Sigmoid colon (tissue), 6 donors: ENCODE measurements at regions not wholly inside any gene's neighbourhood (a gene's known extent, or its start where the extent isn't known, plus 50 kb on each side); places are given as distances from the start of the nearest gene placed in this dataset.

Experiments used
- DNase-seq: peaks from one replicate; pipeline ENCODE4 v3.0.0-alpha.2; 2019
- H3K27ac ChIP-seq, 4 donors: fragments of 200-600 bp; sonication (generic); one replicate each; pipeline ENCODE4 v1.5.1; 2016 to 2019; ENCODE audit warnings: mild to moderate bottlenecking in 1 of 4
- H3K27me3 ChIP-seq, 3 donors: fragments of 200-600 bp; sonication (generic); one replicate each; pipeline ENCODE4 v1.5.1; 2019; ENCODE audit warnings: mild to moderate bottlenecking in 1 of 3
- H3K36me3 ChIP-seq, 4 donors: fragments of 200-600 bp; sonication (generic); one replicate each; pipeline ENCODE4 v1.5.1; 2016 to 2019
- H3K4me1 ChIP-seq, 4 donors: fragments of 200-600 bp; sonication (generic); one replicate each; pipeline ENCODE4 v1.5.1; 2017 to 2019
- H3K4me3 ChIP-seq, 4 donors: fragments of 200-600 bp; sonication (generic); one replicate each; pipeline ENCODE4 v1.5.1; 2017 to 2019; ENCODE audit warnings: mild to moderate bottlenecking in 2 of 4, moderate library complexity in 1 of 4
- H3K9me3 ChIP-seq, 4 donors: fragments of 200-600 bp in 3 of 4; sonication (generic) in 3 of 4; one replicate each; pipeline versions ENCODE4 v1.5.1 to v1.6.1; 2013 to 2019
- EP300 ChIP-seq, 4 donors: sonication (generic); formaldehyde crosslinking; IDR thresholded peaks; one replicate each; pipeline ENCODE4 v1.6.1; 2017; ENCODE audit warnings: antibody characterized with exemption in 4 of 4
- POLR2A ChIP-seq, 2 donors: fragments of 450-650 bp; IDR thresholded peaks; one replicate each; pipeline ENCODE4 v1.6.1; 2016; ENCODE audit warnings: antibody characterized with exemption in 2 of 2, mild to moderate bottlenecking in 2 of 2, moderate library complexity in 2 of 2
- POLR2AphosphoS5 ChIP-seq, 4 donors: sonication (generic); formaldehyde crosslinking; IDR thresholded peaks; one replicate each; pipeline ENCODE4 v1.6.1; 2017; ENCODE audit warnings: antibody characterized with exemption in 4 of 4
- WGBS, 2 donors: extraction: QIAGEN DNeasy Blood & Tissue Kit; methylation state at CpG; one replicate each; pipeline ENCODE4 v1.1.7; 2013; 5-methylcytosine and 5-hydroxymethylcytosine counted together
- intact Hi-C: fragments of 100-400 bp; cut with DNase I; formaldehyde crosslinking; loops from one replicate; pipeline ENCODE4 v1.15.1; 2023
- TF ChIP-seq, protein P1 (sequence below), 4 experiments: fragments of 450-650 bp in 3 of 4; fragments of 200-600 bp in 1 of 4; IDR thresholded peaks; one replicate each; pipeline ENCODE4 v1.5.1; 2016 to 2019; ENCODE audit warnings: antibody characterized with exemption in 4 of 4, mild to moderate bottlenecking in 3 of 4, moderate library complexity in 2 of 4
- donor health status: healthy with polysubstance abuse.
- donor health status: healthy.

GRCh38 chr9:26655166-26655565, 237.4 kb downstream of the CAAP1 start:
- Histone ChIP-seq H3K36me3 (no peaks in the 10 kb centered on the region), H3K27ac (no peak overlapping the region), H3K4me1 (no peaks in the 10 kb centered on the region), H3K4me3 (no peak overlapping the region), H3K9me3 (no peaks in the 10 kb centered on the region), H3K27me3 (no peaks in the 10 kb centered on the region)
- WGBS, 2 donors: 86 to 87% methylated on average over 6 of the region's 6 CpGs
- TF ChIP-seq EP300 (IDR thresholded peaks at IDR 0.05) (no peak), POLR2A (IDR thresholded peaks at IDR 0.05) (no peak), POLR2AphosphoS5 (IDR thresholded peaks at IDR 0.05) (no peak)
- TF ChIP-seq, protein P1, sequence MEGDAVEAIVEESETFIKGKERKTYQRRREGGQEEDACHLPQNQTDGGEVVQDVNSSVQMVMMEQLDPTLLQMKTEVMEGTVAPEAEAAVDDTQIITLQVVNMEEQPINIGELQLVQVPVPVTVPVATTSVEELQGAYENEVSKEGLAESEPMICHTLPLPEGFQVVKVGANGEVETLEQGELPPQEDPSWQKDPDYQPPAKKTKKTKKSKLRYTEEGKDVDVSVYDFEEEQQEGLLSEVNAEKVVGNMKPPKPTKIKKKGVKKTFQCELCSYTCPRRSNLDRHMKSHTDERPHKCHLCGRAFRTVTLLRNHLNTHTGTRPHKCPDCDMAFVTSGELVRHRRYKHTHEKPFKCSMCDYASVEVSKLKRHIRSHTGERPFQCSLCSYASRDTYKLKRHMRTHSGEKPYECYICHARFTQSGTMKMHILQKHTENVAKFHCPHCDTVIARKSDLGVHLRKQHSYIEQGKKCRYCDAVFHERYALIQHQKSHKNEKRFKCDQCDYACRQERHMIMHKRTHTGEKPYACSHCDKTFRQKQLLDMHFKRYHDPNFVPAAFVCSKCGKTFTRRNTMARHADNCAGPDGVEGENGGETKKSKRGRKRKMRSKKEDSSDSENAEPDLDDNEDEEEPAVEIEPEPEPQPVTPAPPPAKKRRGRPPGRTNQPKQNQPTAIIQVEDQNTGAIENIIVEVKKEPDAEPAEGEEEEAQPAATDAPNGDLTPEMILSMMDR (IDR thresholded peaks at IDR 0.05): no peak
- no peak for DNase-seq
- intact Hi-C loops: no loop called here

DNA sequence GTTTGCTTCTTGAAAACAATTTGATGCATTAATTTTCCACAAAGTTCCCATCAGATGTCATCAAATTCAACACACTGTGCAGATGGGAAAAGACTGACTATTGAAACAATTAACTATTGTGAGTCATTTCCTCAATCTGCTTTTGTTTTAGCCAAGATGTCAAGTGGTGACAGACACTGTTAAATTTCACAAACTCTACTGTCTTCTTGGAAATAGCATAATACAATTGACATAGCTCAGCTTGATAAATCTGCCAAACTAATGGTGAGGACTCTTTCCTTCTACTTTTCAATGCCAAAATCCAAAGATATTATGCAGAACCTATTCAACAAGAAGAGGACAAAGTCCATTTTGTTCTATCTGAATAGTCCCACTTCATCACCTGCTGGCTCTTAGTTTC, 242.3 kb downstream of the CAAP1 start:
- DNase-seq: no peak
- intact Hi-C loops: no loop called here
- H3K27ac ChIP-seq: no peak overlapping the region

GRCh38 chr9:26643826-26644225, 248.8 kb downstream of the CAAP1 start:
- WGBS, 2 donors: 91 to 92% methylated on average over 4 of the region's 4 CpGs

More for the DNA sequence above, 242.3 kb downstream of the CAAP1 start:
- Histone ChIP-seq H3K4me3 (no peak overlapping the region), H3K4me1 (no peaks in the 10 kb centered on the region), H3K36me3 (no peaks in the 10 kb centered on the region), H3K9me3 (no peaks in the 10 kb centered on the region), H3K27me3 (no peaks in the 10 kb centered on the region)
- TF ChIP-seq EP300 (IDR thresholded peaks at IDR 0.05) (no peak), POLR2AphosphoS5 (IDR thresholded peaks at IDR 0.05) (no peak), POLR2A (IDR thresholded peaks at IDR 0.05) (no peak)
- TF ChIP-seq, protein P1 (IDR thresholded peaks at IDR 0.05): no peak

DNA sequence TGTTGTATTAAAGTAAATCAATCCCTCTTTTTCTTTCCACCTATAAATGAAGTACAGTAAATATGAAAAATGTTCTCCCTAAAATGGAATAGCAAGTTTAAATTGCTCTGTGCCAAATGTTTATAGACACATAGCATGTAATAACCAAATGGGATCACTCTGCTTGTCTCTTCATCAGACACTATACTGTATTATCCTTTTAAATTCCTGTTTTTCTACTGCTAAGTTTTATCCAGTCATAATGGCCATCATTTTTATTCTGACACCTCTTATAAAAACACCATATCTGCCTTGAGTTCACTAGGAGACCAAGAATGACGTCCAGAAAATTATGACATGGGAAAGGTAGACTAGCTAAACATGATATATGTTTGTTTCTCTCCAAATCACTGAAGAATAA, 252.8 kb downstream of the CAAP1 start:
- intact Hi-C loops: no loop called here
- Histone ChIP-seq H3K9me3 (no peaks in the 10 kb centered on the region), H3K4me1 (no peaks in the 10 kb centered on the region), H3K36me3 (no peaks in the 10 kb centered on the region), H3K4me3 (no peak overlapping the region), H3K27ac (no peak overlapping the region), H3K27me3 (no peaks in the 10 kb centered on the region)
- no peak for DNase-seq
- TF ChIP-seq EP300 (IDR thresholded peaks at IDR 0.05) (no peak), POLR2A (IDR thresholded peaks at IDR 0.05) (no peak), POLR2AphosphoS5 (IDR thresholded peaks at IDR 0.05) (no peak)
- TF ChIP-seq, protein P1 (IDR thresholded peaks at IDR 0.05): no peak
- 53 to 64% methylated on average over 1 of the region's 1 CpG for WGBS, 2 donors

More at GRCh38 chr9:26643826-26644225, 248.8 kb downstream of the CAAP1 start:
- Histone ChIP-seq H3K36me3 (no peaks in the 10 kb centered on the region), H3K4me3 (no peak overlapping the region), H3K4me1 (no peaks in the 10 kb centered on the region), H3K27me3 (no peaks in the 10 kb centered on the region), H3K27ac (no peak overlapping the region), H3K9me3 (no peaks in the 10 kb centered on the region)
- intact Hi-C loops: no loop called here
- no peak for DNase-seq
- TF ChIP-seq, protein P1 (IDR thresholded peaks at IDR 0.05): no peak
- TF ChIP-seq EP300 (IDR thresholded peaks at IDR 0.05) (no peak), POLR2AphosphoS5 (IDR thresholded peaks at IDR 0.05) (no peak), POLR2A (IDR thresholded peaks at IDR 0.05) (no peak)

- 58 to 67% methylated on average over 4 of the region's 4 CpGs for WGBS, 2 donors
- Histone ChIP-seq H3K36me3 (no peaks in the 10 kb centered on the region), H3K27me3 (no peaks in the 10 kb centered on the region), H3K4me1 (no peaks in the 10 kb centered on the region), H3K4me3 (no peak overlapping the region), H3K9me3 (no peaks in the 10 kb centered on the region), H3K27ac (no peak overlapping the region)
- DNase-seq: no peak
- intact Hi-C loops: no loop called here
- TF ChIP-seq POLR2AphosphoS5 (IDR thresholded peaks at IDR 0.05) (no peak), POLR2A (IDR thresholded peaks at IDR 0.05) (no peak), EP300 (IDR thresholded peaks at IDR 0.05) (no peak)
- TF ChIP-seq, protein P1 (IDR thresholded peaks at IDR 0.05): no peak
Measured at GRCh38 chr9:26637101-26637500, 255.5 kb downstream of the CAAP1 start.
